GM18505 (cell line): ENCODE measurements at regions not wholly inside any gene's neighbourhood (a gene's known extent, or its start where the extent isn't known, plus 50 kb on each side); places are given as distances from the start of the nearest gene placed in this dataset.

Experiments
- ATAC-seq: cut with Tn5 transposase; IDR thresholded peaks from one replicate; pipeline ENCODE4 v1.9.1; 2021; ENCODE audit not compliant: unreplicated experiment
- POLR2A ChIP-seq: IDR thresholded peaks from 4 replicates; pipeline ENCODE4 v1.6.1; 2011; ENCODE audit warnings: borderline replicate concordance; ENCODE audit not compliant: insufficient read depth, insufficient read length; ENCODE audit errors: extremely low read depth

DNA sequence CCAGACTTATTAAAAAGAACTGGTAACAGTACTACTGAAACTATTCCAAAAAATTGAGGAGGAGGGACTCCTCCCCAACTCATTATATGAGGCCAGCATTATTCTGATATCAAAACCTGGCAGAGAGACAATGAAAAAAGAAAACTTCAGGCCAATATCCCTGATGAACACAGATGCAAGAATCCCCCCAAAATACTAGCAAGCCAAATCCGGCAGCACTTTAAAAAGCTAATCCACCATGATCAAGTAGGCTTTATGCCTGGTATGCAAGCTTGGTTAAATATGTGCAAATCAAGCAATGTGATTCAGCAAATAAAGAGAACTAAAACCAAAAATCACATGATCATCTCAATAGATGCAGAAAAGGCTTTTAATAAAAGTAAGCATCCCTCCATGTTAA, 2271.0 kb upstream of the C9orf72 start:
- no peak for ATAC-seq
- no peak for TF ChIP-seq POLR2A

DNA sequence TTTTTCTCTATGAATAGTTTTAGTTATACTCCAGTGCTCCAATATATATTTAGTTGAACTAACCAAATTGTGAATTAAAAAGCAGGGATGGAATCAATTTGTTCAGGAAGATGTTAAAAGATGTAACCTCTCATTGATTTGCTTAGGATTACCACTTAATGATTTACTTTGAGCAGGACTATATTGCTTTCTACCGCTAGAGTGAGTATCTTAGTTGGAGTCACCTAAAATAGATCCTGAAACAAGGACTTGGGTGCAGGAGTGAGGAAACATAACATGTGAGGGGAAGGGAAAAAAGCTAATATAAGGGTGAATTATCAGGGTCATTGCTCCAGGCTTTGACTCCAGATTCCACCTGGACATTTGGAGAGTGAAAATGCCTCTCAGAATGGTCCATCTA, 2277.4 kb upstream of the C9orf72 start:
- no peak for ATAC-seq
- no peak for TF ChIP-seq POLR2A

DNA sequence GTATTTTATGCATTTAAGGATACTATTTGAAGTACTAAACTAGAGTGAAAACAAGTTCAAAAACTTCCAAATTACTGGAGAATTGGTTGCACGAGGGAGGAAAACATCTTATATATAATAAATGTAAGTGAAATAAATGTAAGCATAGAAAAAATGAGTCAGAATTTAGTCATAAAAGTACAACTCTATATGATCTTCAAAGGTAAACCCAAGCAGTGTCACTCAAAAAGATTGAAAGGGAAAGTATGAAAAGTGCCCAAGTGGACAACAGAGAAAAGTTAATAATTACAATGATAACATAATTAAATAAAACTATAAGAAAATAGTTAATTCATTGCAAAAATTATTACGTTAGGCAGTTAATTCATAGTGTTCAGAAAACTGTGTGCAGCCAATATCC, 2288.5 kb upstream of the C9orf72 start:
- no peak for ATAC-seq
- no peak for TF ChIP-seq POLR2A

DNA sequence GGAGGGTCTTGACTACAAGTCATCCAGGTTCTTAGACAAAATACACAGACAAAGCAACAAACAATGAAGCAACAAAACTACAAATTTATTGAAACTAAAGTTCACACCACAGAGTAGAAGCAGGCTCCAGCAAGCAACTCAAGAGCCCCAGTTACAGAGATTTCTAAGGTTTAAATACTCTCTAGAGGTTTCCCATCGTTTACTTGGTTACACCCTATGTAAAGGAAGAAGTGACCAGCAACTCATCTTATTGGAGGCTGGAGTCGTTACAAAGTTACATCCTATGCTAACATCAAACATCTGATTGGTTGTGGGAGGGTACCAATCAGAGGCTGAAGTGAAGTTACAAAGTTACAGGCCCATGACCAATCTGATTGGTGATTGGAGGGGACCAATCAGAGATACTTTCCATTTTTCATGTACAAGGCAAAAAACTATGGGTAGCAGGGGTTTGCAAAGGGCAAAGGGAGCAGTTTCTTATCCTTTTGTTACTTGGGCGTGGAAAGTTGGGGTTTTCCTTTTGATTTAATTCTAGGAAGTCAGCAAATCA, 2292.6 kb upstream of the C9orf72 start:
- no peak for TF ChIP-seq POLR2A
- ATAC-seq = no peak

DNA sequence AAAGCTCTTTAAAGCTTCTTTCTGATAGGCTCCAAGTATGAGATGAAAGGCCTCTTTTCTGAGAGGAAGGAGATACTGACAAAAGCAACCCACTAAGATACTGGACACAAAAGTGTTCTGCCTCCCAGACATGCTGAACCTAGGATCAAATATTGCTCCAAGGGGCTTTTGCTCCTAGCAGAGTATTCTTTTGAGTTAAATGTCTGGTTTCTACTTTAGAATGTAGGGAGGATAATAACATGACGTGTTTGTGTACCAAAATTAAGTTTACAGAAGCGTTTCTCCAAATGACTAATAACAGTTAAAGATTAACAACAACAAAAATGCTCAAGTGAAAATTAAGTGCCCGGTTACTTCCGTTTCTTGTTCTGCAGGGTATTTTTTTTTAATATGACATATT, 2293.3 kb upstream of the C9orf72 start:
- ATAC-seq = no peak
- TF ChIP-seq POLR2A = no peak

DNA sequence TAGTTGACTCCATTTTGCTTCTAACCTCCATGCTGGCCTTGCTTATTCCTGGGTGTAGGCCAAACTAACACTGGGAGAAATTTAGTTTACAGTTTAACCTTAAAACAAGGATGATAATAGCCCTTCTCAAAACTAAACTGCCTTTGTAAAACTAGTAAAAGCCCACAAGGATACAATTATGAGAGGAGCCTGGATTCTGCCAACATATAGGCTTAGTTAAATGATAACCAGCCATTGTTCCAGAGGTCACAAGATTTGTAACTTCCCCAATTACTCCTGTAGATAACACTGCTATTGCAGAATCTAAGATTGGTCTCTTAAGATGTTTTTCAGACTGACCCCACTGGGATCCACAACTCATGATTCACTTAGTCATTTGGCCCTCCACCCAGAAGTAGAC, 2300.3 kb upstream of the C9orf72 start:
- TF ChIP-seq POLR2A = no peak
- no peak for ATAC-seq

DNA sequence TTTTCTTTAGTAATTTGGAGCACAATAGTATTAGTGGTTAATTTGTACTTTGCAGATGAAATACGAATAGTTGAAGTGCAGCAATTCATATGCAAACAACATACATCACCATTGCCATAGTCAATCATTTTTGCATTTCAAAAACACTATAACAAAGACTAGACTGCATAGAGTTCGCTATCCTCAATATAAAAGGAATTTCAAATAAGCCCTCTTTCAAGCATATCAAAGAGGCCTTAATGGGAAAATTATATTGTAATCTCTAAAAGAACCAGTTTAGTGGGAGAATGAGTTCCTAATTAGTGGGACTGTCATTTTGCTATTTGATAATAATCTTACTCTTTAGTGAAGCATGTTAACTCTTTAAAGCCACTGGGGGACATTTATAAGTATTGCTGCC, 2302.3 kb upstream of the C9orf72 start:
- TF ChIP-seq POLR2A = no peak
- ATAC-seq = no peak

DNA sequence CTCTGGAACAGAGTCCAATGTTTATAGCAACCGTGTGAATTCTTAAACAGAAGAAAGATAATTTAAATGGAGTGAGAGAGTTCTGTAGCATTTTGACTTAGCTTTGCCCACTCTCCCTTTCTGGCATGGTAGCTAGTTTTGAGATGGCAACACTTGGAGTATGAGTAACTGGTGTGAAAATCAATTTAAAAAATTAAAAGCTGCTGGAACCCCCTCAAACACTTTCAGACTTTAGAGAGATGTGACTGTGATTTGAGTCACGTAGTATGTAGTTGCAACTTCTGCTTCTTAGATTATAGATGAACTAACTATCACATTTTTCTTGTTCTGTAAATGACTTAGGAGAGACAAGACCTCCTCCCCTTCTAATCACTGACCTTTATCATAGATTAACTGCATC, 2309.5 kb upstream of the C9orf72 start:
- no peak for ATAC-seq
- TF ChIP-seq POLR2A = no peak

DNA sequence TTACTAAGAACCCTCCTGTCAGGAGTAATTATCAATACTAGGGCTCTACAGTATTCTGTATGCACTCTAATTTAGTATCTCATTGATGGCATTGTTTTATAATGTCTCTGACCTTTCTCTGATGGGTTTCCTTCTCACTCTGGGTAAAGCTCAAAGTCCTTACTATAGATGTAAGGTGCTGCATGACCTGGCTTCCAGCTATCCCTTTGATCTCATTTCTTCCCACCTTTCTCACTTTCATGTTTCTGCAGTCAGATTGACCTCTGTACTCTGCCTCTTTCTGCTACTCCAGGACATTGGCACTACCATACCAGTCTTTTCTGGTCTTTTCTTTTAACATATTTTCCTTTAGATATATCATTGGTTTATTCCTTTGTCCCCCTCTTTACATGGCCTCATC, 2332.8 kb upstream of the C9orf72 start:
- ATAC-seq = no peak
- no peak for TF ChIP-seq POLR2A

DNA sequence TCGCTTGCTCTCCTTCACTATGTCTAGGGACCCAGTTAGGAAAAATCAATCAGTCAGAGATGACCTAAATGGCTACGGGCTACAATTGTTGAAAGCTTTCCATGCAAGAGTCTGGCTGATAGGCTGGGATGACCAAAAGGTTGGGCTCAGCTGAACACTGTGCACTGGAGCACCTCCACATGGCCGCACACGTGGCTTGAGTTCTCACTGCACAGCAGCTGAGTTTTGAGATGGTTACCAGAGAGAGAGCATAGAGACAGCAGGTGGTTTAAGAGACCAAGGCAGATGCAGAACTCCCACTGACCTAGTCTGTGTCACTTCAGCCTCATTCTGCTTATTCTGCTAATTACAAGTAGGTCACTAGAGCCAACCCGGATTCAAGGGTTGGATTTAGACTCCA, 2354.8 kb upstream of the C9orf72 start:
- no peak for ATAC-seq

DNA sequence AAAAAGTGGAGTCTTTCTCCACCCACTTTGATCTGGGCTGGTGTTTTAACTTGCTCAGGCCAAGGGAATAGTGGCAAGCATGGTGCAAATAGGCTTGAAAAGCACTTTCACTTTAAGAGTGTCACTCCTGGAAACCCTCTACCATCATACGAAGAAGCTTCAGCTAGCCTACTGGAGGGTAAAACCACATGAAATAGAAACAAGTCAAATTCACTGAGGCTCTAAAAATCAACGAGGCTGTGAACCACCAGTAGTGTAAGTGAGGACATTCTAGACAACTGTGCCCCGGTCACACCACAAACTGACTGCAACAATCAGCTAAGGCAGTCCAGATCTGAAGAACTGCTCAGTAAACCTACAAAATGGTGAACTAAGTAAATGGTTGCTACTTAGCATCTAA, 2366.3 kb upstream of the C9orf72 start:
- no peak for ATAC-seq
- TF ChIP-seq POLR2A = no peak

More for the DNA sequence above, 2354.8 kb upstream of the C9orf72 start:
- no peak for TF ChIP-seq POLR2A

DNA sequence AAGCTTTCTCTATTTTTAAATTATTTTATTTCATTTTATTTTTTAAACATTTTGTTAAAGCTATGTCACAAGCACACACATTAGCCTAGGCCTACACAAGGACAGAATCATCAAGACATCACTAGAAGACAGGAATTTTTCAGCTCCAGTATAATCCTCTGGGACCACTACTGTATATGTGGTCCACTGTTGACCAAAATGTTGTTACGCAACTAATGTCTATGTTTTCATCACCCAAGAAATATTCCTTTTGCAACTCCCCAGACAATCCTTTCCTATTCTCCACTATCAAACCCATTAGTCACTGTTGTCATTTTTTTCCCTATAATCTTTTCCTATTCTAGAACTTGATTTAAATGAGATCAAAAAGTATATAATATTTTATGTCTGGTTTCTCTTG, 2371.7 kb upstream of the C9orf72 start:
- no peak for TF ChIP-seq POLR2A
- no peak for ATAC-seq

DNA sequence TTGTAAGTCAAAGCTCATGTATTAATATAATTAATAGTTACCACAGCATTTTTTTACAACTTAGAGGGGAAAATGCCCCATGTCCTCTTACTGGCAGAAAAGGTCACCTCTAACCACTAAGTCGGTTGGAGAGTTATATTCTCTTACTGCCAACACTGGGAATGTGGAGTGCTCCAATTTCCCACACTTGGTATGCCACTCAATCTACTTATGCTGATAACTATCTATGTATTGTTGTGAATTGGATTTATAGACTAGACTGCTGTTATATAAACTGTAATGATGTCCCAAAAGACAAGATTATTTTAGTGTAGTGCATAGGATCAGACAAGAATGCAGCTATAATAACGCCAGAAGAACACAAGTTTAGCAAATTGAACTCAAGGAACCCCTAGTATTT, 2385.2 kb upstream of the C9orf72 start:
- ATAC-seq = no peak
- no peak for TF ChIP-seq POLR2A

DNA sequence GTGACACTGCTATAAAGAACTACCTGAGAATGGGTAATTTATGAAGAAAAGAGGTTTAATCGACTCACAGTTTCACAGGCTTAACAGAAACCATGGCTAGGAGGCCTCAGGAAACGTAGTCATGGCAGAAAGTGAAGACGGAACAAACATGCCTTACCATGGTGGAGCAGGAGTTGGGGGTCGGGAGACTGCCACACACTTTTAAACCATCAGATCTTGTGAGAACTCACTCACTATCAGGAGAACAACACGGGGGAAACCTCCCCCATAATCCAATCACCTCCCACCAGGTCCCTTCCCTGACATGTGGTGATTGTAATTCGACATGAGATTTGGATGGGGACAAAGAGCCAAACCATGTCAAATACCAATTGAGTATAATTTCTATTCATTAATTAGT, 2392.6 kb upstream of the C9orf72 start:
- TF ChIP-seq POLR2A = no peak
- no peak for ATAC-seq

DNA sequence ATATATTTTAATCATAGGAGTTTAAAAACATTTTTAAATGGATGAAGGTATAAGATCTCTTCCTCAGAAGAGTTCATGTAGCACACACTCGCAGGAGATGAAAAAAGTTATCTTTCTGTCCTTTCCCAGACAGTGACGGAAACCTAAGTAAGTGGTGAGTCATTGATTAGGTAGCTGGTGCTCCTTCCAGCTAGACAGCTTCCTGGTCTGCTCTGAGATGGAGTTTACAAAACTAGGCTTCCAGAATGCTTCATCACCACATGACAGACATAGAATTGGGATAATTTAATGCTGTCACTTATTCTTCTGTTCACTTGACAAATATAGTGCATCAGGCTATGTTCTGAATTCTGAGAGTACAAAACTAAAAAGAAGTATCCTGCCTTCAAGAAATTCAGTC, 2393.0 kb upstream of the C9orf72 start:
- no peak for TF ChIP-seq POLR2A
- ATAC-seq = no peak
